GM12878 (cell line): ENCODE measurements at regions not wholly inside any gene's neighbourhood (a gene's known extent, or its start where the extent isn't known, plus 50 kb on each side); places are given as distances from the start of the nearest gene placed in this dataset.

Source experiments
- POLR2A ChIP-seq: IDR thresholded peaks from 2 replicates; pipeline ENCODE4 v1.6.1; 2011; ENCODE audit warnings: low read depth, mild to moderate bottlenecking, low read length
- POLR2AphosphoS5 ChIP-seq: IDR thresholded peaks from 2 replicates; pipeline ENCODE4 v1.6.1; 2011; ENCODE audit warnings: mild to moderate bottlenecking, low read length, inconsistent platforms
- SRF ChIP-seq, 2 experiments: IDR thresholded peaks; 2 replicates each; pipeline ENCODE4 v1.6.1; 2011; ENCODE audit warnings: low read depth in 2 of 2, low read length in 2 of 2, mild to moderate bottlenecking in 1 of 2, moderate library complexity in 1 of 2

- TF ChIP-seq POLR2AphosphoS5: no peak
- TF ChIP-seq POLR2A: no peak
- TF ChIP-seq SRF (IDR thresholded peaks at IDR 0.05; ENCODE audit: low read depth in 2 of 2, low read length in 2 of 2): no peak
Measured at GRCh38 chr9:119873877-119874276, 504.6 kb upstream of the BRINP1 start.
